ENCODE measurements at regions not wholly inside any gene's neighbourhood (a gene's known extent, or its start where the extent isn't known, plus 50 kb on each side); places are given as distances from the start of the nearest gene placed in this dataset.

GRCh38 chr5:1728846-1729245 is 70.8 kb downstream of the MRPL36 start:
- Histone ChIP-seq H3K27ac (ENCODE audit: low read depth, low read length) (no peak overlapping the region), H3K9me2 (replicated peaks; ENCODE audit: insufficient read depth, low read length) (no peaks in the 10 kb centered on the region), H3K9me3 (ENCODE audit: insufficient read depth, low read length) (no peaks in the 10 kb centered on the region), H3K79me2 (ENCODE audit: insufficient read depth, low read length) (no peaks in the 10 kb centered on the region), H3K9ac (ENCODE audit: low read length) (no peak overlapping the region), H3F3A (ENCODE audit: insufficient read depth) (no peaks in the 10 kb centered on the region), H3K4me2 (ENCODE audit: low read depth, low read length, poor library complexity, severe bottlenecking) (no peak overlapping the region), H3K27me3 (ENCODE audit: low read length) (no peaks in the 10 kb centered on the region), H4K20me1 (ENCODE audit: low read depth, low read length) (no peaks in the 10 kb centered on the region), H3K36me3 (ENCODE audit: low read length) (no peaks in the 10 kb centered on the region), H2AFZ (ENCODE audit: low read depth, low read length, severe bottlenecking) (no peak overlapping the region), H3K4me3 (ENCODE audit: insufficient read depth, low read length, poor library complexity, severe bottlenecking) (no peak overlapping the region)
- TF ChIP-seq EZH2phosphoT487 (conservative IDR thresholded peaks at IDR 0.05; ENCODE audit: low read length) (no peak), CTCF (IDR thresholded peaks at IDR 0.05; ENCODE audit: insufficient read depth, low read length, poor library complexity, severe bottlenecking) (no peak)

DNA sequence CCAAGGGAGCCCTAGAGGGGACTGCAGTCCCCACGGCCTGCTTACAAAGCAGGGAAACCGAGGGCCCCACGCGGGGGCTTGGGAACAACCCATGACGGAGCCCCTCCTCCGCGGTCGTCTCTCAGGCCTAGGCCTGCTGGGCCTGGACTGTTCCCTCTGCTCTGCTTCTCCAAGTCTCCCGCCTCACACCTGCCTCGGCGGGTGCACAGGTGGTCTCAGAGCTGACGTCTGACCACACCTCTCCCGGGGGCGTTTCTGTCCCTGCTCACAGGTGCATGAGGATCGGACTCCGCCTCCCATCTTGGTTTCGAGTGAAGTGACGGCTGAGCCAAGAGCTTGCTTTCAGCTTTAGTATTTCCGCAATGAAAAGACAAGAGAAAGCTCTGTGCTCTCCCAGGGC is 72.1 kb downstream of the MRPL36 start:
- H3K9ac ChIP-seq (ENCODE audit: low read length): no peak overlapping the region
- no peak overlapping the region for H3K27ac ChIP-seq (ENCODE audit: low read depth, low read length)
- no peak overlapping the region for H2AFZ ChIP-seq (ENCODE audit: low read depth, low read length, severe bottlenecking)

DNA sequence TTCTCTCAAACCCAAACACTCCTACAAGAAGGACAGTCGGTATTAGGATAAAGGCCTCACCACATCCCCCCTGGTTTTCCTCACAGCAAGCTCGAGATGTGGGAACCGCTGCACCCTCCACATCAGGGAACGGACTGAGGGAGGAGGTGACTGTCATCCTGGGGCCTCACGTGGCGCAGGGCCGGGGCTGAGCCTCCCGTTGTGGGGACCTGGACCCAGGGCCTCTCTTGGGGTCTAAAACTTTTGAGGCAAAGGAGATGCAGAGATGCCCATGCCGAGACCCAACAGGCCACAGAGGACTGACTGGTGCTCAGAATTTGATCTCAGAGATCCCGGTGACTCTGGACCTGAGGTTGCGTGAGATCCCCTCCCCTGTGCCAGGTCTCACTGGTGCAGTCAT is 72.7 kb downstream of the MRPL36 start:
- H3K4me3 ChIP-seq (ENCODE audit: insufficient read depth, low read length, poor library complexity, severe bottlenecking): no peak overlapping the region
- H3F3A ChIP-seq (ENCODE audit: insufficient read depth): no peaks in the 10 kb centered on the region
- no peaks in the 10 kb centered on the region for H3K9me3 ChIP-seq (ENCODE audit: insufficient read depth, low read length)
- no peaks in the 10 kb centered on the region for H3K36me3 ChIP-seq (ENCODE audit: low read length)
- H3K79me2 ChIP-seq (ENCODE audit: insufficient read depth, low read length): no peaks in the 10 kb centered on the region
- H3K9me2 ChIP-seq (replicated peaks; ENCODE audit: insufficient read depth, low read length): no peaks in the 10 kb centered on the region
- H3K27ac ChIP-seq (ENCODE audit: low read depth, low read length): no peak overlapping the region
- no peak overlapping the region for H3K4me2 ChIP-seq (ENCODE audit: low read depth, low read length, poor library complexity, severe bottlenecking)
- H3K27me3 ChIP-seq (ENCODE audit: low read length): no peaks in the 10 kb centered on the region
- no peak for TF ChIP-seq CTCF (IDR thresholded peaks at IDR 0.05; ENCODE audit: insufficient read depth, low read length, poor library complexity, severe bottlenecking)
- TF ChIP-seq EZH2phosphoT487 (conservative IDR thresholded peaks at IDR 0.05; ENCODE audit: low read length): no peak
- H4K20me1 ChIP-seq (ENCODE audit: low read depth, low read length): no peaks in the 10 kb centered on the region
- H2AFZ ChIP-seq (ENCODE audit: low read depth, low read length, severe bottlenecking): no peak overlapping the region
- no peak overlapping the region for H3K9ac ChIP-seq (ENCODE audit: low read length)

More for the DNA sequence above, 72.1 kb downstream of the MRPL36 start:
- TF ChIP-seq CTCF (IDR thresholded peaks at IDR 0.05; ENCODE audit: insufficient read depth, low read length, poor library complexity, severe bottlenecking) (no peak), EZH2phosphoT487 (conservative IDR thresholded peaks at IDR 0.05; ENCODE audit: low read length) (no peak)
- Histone ChIP-seq H3K4me3 (ENCODE audit: insufficient read depth, low read length, poor library complexity, severe bottlenecking) (no peak overlapping the region), H3K79me2 (ENCODE audit: insufficient read depth, low read length) (no peaks in the 10 kb centered on the region), H3K9me2 (replicated peaks; ENCODE audit: insufficient read depth, low read length) (no peaks in the 10 kb centered on the region), H4K20me1 (ENCODE audit: low read depth, low read length) (no peaks in the 10 kb centered on the region), H3K4me2 (ENCODE audit: low read depth, low read length, poor library complexity, severe bottlenecking) (no peak overlapping the region), H3F3A (ENCODE audit: insufficient read depth) (no peaks in the 10 kb centered on the region), H3K9me3 (ENCODE audit: insufficient read depth, low read length) (no peaks in the 10 kb centered on the region), H3K36me3 (ENCODE audit: low read length) (no peaks in the 10 kb centered on the region), H3K27me3 (ENCODE audit: low read length) (no peaks in the 10 kb centered on the region)
